ENCODE measurements at regions not wholly inside any gene's neighbourhood (a gene's known extent, or its start where the extent isn't known, plus 50 kb on each side); places are given as distances from the start of the nearest gene placed in this dataset.
"Not testable (repeated sequence)": the region's sequence is repeated elsewhere in the genome, so short reads cannot be mapped to it uniquely, and the experiment has no call there.

DNA sequence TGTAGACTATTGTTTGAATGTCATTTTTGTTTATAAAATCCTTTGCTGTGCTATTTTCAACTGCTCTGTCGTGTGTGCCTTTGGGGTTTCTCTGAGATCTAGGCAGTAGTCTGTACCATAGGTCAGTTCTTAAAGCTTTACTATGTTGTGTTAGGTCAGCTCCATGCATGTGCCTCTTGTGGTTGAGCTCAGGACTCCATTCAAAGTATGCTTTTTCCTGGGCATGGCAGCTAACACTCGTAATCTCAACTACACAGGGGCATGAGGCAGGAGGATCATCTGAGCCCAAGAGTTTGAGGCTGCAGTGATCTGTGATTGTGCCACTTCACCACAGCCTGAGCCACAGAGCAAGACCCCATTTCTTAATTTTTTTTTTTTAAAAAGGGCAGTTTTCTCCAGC lies 174.4 kb upstream of the SPHKAP start:
- no peak overlapping the region for H3K4me3 ChIP-seq
- TF ChIP-seq POLR2A (IDR thresholded peaks at IDR 0.05), result no peak
- TF ChIP-seq CTCF (IDR thresholded peaks at IDR 0.05), result no peak
- H3K27ac ChIP-seq, result no peak overlapping the region
- intact Hi-C loops (cut with DNase I), result no loop called here
- H3K4me1 ChIP-seq (replicated peaks in 1 of 2), result no peaks in the 10 kb centered on the region
- H3K36me3 ChIP-seq (replicated peaks in 1 of 2), result no peaks in the 10 kb centered on the region
- DNase-seq, result no peak
- 50 to 78% (median 62%) methylated on average over 2 of the region's 2 CpGs for WGBS, 4 donors
- H3K9me3 ChIP-seq (replicated peaks in 1 of 3), result peaks cover 0 to 10% (median 0%) of the 10 kb centered on the region in 3 donors
- H3K27me3 ChIP-seq, result no peaks in the 10 kb centered on the region

DNA sequence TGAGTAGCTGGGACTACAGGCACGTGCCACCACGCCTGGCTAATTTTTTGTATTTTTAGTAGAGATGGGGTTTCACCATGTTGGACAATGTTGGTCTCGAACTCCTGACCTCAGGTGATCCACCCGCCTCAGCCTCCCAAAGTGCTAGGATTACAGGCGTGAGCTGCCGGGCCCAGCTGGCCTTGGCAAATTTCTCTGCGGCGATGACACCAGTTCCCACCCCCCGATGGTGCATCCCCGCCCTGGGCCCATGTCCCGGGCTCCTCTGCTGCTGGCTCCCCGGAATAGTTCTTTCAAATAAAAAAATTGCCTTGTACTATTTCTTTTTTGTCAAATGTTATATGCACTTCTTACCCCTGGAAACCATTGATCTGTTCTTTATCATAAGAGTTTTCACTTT lies 171.5 kb upstream of the SPHKAP start:
- H3K9me3 ChIP-seq (replicated peaks in 1 of 3); H3K27me3 ChIP-seq; DNase-seq; H3K4me3 ChIP-seq; H3K4me1 ChIP-seq (replicated peaks in 1 of 2); intact Hi-C loops (cut with DNase I); H3K36me3 ChIP-seq (replicated peaks in 1 of 2); H3K27ac ChIP-seq: not testable (repeated sequence)
- 90 to 96% (median 92%) methylated on average over 12 of the region's 12 CpGs for WGBS, 4 donors

- Histone ChIP-seq H3K9me3 (replicated peaks in 1 of 3) (peaks cover 0 to 10% (median 0%) of the 10 kb centered on the region in 3 donors), H3K36me3 (replicated peaks in 1 of 2) (no peaks in the 10 kb centered on the region), H3K27ac (no peak overlapping the region), H3K4me3 (no peak overlapping the region), H3K4me1 (replicated peaks in 1 of 2) (no peaks in the 10 kb centered on the region), H3K27me3 (no peaks in the 10 kb centered on the region)
- 67 to 100% (median 73%) methylated on average over 1 of the region's 1 CpG for WGBS, 4 donors
- intact Hi-C loops (cut with DNase I), result no loop called here
- TF ChIP-seq POLR2A (IDR thresholded peaks at IDR 0.05) (no peak), CTCF (IDR thresholded peaks at IDR 0.05) (no peak)
- no peak for DNase-seq
Measured at GRCh38 chr2:228352048-228352447, 170.6 kb upstream of the SPHKAP start.

DNA sequence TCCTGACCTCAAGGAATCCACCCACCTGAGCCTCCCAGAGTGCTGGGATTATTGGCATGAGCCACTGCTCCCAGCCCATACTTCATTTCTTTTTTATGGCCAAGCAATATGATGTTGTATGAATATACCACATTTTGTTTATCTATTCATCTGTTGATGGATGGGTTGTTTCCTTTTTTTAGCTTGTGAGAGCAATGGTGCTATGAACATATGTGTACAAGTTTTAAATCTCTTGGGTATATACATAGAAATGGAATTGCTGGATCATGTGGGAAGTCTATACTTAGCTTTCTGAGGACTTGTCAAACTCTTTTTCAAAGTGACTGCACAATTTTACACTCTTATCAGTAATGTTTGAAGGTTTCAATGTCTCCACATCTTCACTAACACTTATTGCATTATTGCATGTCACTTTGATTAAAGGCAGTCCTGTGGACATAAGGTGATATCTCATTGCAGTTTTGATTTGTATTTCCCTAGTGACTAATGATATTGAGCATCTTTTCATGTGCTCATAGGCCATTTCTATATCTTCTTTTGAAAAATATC lies 167.1 kb upstream of the SPHKAP start:
- intact Hi-C loops (cut with DNase I), result no loop called here
- Histone ChIP-seq H3K4me1 (replicated peaks in 1 of 2) (no peaks in the 10 kb centered on the region), H3K27me3 (no peaks in the 10 kb centered on the region), H3K4me3 (no peak overlapping the region), H3K36me3 (replicated peaks in 1 of 2) (no peaks in the 10 kb centered on the region), H3K27ac (no peak overlapping the region), H3K9me3 (replicated peaks in 1 of 3) (no peaks in the 10 kb centered on the region)
- DNase-seq, result no peak
- TF ChIP-seq CTCF (IDR thresholded peaks at IDR 0.05), result no peak
- no peak for TF ChIP-seq POLR2A (IDR thresholded peaks at IDR 0.05)

DNA sequence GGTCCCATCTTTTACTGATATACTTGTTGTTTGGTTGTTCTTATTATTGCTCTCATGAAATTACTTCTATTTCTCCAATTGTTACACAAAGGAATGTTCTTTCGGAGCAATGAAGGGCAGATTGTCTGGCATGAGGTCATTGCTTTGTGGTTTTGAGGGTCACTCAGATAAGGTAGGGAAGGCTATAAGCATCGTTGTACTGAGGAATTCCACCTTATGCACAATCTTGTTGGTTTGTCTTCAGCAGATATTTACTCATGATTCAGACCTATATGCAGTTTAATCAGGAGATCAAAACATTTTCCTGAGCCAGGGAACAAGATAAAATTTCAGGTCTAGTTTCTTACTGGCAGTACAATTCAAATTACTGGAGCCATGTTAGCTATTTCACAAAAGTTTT lies 163.0 kb upstream of the SPHKAP start:
- H3K4me3 ChIP-seq, result no peak overlapping the region
- no peaks in the 10 kb centered on the region for H3K36me3 ChIP-seq (replicated peaks in 1 of 2)
- no peaks in the 10 kb centered on the region for H3K4me1 ChIP-seq (replicated peaks in 1 of 2)
- DNase-seq, result no peak
- TF ChIP-seq POLR2A (IDR thresholded peaks at IDR 0.05), result no peak
- TF ChIP-seq CTCF (IDR thresholded peaks at IDR 0.05), result no peak
- no peak overlapping the region for H3K27ac ChIP-seq
- H3K9me3 ChIP-seq (replicated peaks in 1 of 3), result no peaks in the 10 kb centered on the region
- H3K27me3 ChIP-seq, result no peaks in the 10 kb centered on the region
- intact Hi-C loops (cut with DNase I), result no loop called here
- WGBS, 4 donors, result 37 to 51% (median 47%) methylated on average over 2 of the region's 2 CpGs
